ENCODE measurements at regions not wholly inside any gene's neighbourhood (a gene's known extent, or its start where the extent isn't known, plus 50 kb on each side); places are given as distances from the start of the nearest gene placed in this dataset.

DNA sequence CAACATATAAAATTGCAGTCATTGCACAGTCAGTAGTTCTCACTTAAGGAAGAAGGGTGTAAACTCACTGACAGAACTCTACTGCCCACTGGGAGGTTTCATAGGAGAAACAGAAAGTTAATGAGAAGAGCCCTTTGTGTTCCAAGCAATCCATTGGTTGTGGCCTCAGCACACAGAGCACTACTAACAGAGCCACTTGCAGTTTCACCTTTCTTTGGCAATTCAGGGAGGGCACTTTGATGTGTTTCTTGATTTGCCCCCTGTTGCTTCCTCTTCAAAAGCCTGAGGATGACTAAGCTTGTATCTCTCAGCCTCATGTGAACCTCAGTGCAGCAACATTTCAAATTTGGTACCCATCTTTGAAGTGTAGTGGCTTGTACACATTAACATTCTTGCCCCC lies 409.4 kb downstream of the DMRTA1 start:
- TF ChIP-seq POLR2AphosphoS5 (IDR thresholded peaks at IDR 0.05; ENCODE audit: borderline replicate concordance, low read depth, low read length) = no peak
- TF ChIP-seq EZH2 (IDR thresholded peaks at IDR 0.05) = no peak
- TF ChIP-seq FOXP2 (optimal IDR thresholded peaks at IDR 0.05; ENCODE audit: control extremely low read depth, extremely low read length, insufficient read depth) = no peak
